HT1080 (cell line): ENCODE measurements at regions not wholly inside any gene's neighbourhood (a gene's known extent, or its start where the extent isn't known, plus 50 kb on each side); places are given as distances from the start of the nearest gene placed in this dataset.

ENCODE experiments used
- DNase-seq: peaks from one replicate; pipeline ENCODE4 v3.0.0-alpha.2; 2015; ENCODE audit warnings: low read depth

DNA sequence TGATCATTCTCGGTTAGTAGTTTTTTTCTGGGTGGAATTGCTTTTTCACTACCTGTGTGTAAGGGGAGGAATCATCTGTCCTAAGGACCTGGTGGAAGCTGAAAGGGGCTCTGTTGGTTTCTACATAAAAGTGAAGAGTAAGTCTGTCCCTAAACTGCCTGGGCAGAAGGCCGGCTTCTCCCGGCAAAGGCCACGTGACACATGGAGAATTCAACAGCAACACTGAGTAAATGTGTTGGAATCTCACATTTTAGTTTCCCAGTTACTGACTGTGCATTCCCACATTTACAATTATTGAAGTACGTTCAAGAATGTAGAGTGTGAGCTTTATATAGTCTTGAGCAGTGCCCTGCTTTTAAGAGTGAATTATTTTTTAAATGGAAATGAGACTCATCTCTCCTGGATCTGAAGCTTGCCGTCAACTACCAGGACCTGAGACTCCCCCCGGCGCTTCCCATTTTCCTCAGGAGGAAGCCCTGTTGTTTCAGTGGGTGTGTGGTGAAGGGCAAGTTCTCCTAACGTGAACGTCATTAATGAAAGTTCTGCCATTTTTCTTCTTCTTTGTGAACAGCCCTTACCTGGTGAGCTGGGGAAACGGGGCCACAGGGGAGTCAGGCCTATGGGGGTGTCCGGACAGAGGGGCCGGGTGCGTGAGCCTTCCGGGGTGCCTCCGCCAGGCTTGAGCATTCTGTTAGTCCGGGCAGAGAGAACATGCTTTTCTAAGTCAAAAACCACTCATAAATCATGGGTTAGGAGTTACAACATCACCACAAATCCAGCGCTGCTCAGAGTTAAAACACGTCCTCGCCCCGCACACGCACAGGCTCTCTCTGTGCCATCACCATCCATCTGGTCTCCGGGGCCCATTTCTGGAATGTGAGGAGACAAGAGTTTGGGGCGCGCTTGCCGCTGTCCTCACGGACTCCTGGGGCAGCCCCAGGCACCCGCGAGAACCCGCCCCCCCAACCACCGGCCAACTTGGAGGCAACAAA, 56.6 kb upstream of the SMOC2 start:
- no peak for DNase-seq

- DNase-seq, result no peak
Observed at GRCh38 chr6:168385037-168385759, 55.8 kb upstream of the SMOC2 start.

GRCh38 chr6:168385858-168386735, 54.9 kb upstream of the SMOC2 start:
- DNase-seq, result no peak

DNA sequence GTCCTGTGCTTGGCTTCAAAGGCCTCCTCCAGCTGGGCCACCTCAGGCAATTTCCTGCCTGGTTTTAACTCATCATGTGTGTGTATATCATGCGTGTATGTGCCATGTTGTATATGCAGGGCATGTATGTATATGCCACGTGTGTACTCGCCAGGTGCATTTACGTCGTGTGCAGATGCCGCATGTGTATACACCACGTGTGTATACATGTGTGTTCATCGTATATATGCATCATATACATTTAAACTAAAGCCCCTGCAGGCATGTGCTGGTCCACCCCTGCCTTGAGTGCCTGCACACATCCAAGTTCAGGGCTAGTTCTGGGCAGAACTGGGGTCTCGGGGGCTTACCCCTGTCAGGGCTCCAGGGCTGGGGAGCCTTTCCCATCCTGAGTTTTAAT, 54.0 kb upstream of the SMOC2 start:
- DNase-seq, result no peak

GRCh38 chr6:168387426-168387825, 53.6 kb upstream of the SMOC2 start:
- DNase-seq, result no peak

DNA sequence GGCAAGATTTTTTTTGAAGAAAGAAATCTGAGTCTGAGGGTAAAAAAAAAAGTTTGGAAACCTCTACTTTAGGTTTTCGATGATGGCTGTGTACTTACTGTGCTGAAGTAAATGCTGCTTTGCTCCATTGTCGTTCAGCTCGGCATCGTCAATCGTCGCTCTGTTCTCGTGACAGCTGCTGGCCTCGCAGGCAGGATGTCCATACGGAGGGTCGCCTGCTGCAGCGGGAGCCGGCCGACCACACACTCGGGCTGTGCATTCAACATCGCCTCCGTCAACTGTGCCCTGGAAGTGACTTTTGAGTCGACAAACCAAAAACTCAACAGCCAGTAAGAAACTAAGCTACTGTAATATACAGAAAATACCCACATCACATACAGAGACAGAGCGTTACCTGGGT, 53.1 kb upstream of the SMOC2 start:
- no peak for DNase-seq

DNA sequence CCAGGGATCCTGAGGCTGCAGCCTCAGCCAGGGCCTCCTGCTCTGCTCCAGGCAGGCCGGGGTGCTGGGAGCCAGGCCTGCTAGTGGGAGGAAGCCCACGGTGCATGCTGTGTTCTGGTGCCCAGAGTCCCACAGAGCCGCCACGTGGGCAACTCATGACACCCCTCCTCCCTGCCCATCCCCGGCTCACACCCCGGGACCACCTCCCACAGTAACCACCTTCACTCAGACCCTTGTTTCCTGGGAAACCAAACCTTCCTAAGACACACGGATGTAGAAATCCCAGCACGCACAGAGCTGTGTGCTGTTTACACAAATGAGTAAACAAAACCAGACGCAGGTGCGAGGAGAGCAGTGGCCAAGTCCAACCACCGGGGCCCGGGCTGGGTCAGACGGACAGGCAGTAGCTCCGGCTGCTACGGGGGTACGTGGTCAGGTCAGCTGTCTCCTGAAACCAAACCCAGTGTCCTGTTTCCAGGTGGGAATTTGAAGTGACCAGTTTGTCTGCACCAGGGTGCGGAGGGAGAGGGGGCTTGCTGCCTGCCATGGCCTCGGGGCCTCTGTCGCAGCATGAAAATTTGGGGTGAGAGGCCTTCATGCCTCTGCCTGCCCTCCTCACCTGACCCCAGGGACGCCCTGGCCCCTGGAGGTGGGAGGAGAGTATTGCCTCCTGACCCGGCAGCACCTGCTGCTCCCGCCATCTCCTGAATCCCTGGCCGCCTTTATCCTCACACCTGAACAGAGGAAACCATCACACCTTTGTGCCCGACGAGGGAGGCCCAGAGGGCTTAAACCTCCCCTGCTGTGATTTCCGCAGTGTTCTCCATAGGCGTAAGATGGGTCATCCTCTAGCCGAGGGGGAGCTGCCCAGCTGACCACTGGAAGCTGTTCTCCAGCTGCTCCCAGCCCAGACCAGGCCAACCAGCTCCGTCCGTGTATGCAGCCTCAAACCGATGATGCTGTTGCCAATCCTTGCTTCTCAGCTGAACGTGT, 52.0 kb upstream of the SMOC2 start:
- no peak for DNase-seq

DNA sequence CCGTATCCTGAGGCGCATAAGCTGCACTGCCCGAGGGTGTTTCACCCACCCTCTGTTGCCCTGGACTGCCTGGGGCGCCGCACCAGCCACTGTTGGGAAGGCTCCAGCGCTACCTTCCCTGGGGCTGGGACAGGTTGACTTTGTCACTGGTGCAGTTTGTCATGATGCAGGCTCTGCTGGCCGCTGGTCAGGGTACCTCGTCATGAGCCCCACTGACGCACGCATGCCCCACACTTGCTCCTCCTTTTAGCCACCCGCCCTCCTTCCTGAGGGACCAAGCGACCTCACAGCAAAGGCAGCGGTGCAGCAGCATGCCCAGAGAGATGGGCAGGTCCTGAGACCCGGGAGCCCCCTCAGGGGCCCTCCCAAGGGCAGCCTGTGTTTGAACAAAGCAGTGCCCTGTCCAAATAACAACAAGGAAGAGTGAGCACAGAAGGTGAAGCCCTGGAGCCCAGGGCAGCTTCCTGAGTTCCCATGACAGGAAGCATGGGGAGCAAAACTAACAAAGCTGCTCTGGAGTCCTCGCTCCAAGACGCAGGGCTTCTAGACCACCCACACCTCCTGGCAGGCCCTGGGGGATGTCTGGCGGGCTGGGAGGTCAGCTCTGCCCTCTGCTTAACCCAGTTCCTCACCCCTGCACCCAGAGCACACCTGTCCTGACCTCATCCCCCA, 50.1 kb upstream of the SMOC2 start:
- DNase-seq, result no peak
